Endothelial cell of umbilical vein (primary cell): ENCODE measurements at regions not wholly inside any gene's neighbourhood (a gene's known extent, or its start where the extent isn't known, plus 50 kb on each side); places are given as distances from the start of the nearest gene placed in this dataset.

ENCODE experiments used
- BruUV-seq: library from RNA; stranded (reverse); fragments of 400-500 nt; replicated peaks from 2 replicates; lab custom pipeline; 2021; lab: Mats Ljungman, UMichigan
- CTCF ChIA-PET: fragments of 300-600, 350-600 bp; sonication (Branson Sonifier 250); formaldehyde crosslinking; loops from one replicate; lab custom pipeline; 2021; ENCODE audit warnings: antibody characterized with exemption, inconsistent platforms; lab: Charles Lee
- POLR2A ChIA-PET: fragments of 300-600, 350-600 bp; sonication (Branson Sonifier 250); formaldehyde crosslinking; loops from one replicate; lab custom pipeline; 2021; ENCODE audit warnings: antibody characterized with exemption, inconsistent platforms; lab: Charles Lee
- DNase-seq: peaks from one replicate; pipeline ENCODE4 v3.0.0-alpha.2; 2011; ENCODE audit warnings: low read depth, low spot score
- FAIRE-seq: peaks from 2 replicates; lab custom pipeline; 2011; peaks lifted over from hg19 to GRCh38; lab: Jason Lieb, UNC
- H2AFZ ChIP-seq: 2 replicates; pipeline ENCODE4 v1.6.0; 2012; ENCODE audit warnings: low read depth, low read length, control low read depth, inconsistent platforms
- H3K27ac ChIP-seq: 2 replicates; pipeline ENCODE4 v1.5.1; 2011; ENCODE audit warnings: low read depth, mild to moderate bottlenecking, control low read depth, low read length, moderate library complexity; ENCODE audit not compliant: insufficient read depth
- H3K27me3 ChIP-seq, 2 experiments: 2 replicates each; pipeline versions ENCODE4 v1.6.0 to v1.6.1; 2011; ENCODE audit warnings: low read length in 2 of 2, mixed read lengths in 1 of 2; ENCODE audit not compliant: control insufficient read depth in 2 of 2, insufficient read depth in 2 of 2
- H3K36me3 ChIP-seq, 2 experiments: 2 replicates in 1 of 2; 3 replicates in 1 of 2; pipeline ENCODE4 v1.5.1; 2011; ENCODE audit warnings: low read length in 2 of 2, mild to moderate bottlenecking in 1 of 2, moderate library complexity in 1 of 2; ENCODE audit not compliant: control insufficient read depth in 2 of 2, insufficient read depth in 2 of 2; ENCODE audit errors: extremely low read depth in 1 of 2
- H3K4me1 ChIP-seq: 3 replicates; pipeline ENCODE4 v1.5.1; 2011; ENCODE audit warnings: mild to moderate bottlenecking, low read length; ENCODE audit not compliant: control insufficient read depth, insufficient read depth; ENCODE audit errors: extremely low read depth
- H3K4me2 ChIP-seq: 2 replicates; pipeline ENCODE4 v1.6.1; 2011; ENCODE audit warnings: low read length, control low read depth, mixed read lengths; ENCODE audit not compliant: insufficient read depth
- H3K4me3 ChIP-seq, 3 experiments: fragments of 200-600 bp in 1 of 3; sonication (generic), shearing (Covaris generic) in 1 of 3; replicated peaks in 1 of 3; 2 replicates each; pipeline ENCODE4 v1.5.1; 2011 to 2016; ENCODE audit warnings: control low read depth in 3 of 3, low read length in 3 of 3, mild to moderate bottlenecking in 2 of 3, inconsistent platforms in 1 of 3, low read depth in 1 of 3, moderate library complexity in 1 of 3; ENCODE audit not compliant: insufficient read depth in 1 of 3
- H3K79me2 ChIP-seq: 2 replicates; pipeline ENCODE4 v1.6.0; 2012; ENCODE audit warnings: low read length, inconsistent platforms; ENCODE audit not compliant: control insufficient read depth, insufficient read depth
- H3K9ac ChIP-seq: replicated peaks from 2 replicates; pipeline ENCODE3; 2011; ENCODE audit warnings: low read length, control low read depth; ENCODE audit not compliant: insufficient read depth; ENCODE audit errors: extremely low read depth
- H3K9me1 ChIP-seq: replicated peaks from 3 replicates; pipeline ENCODE4 v1.6.0; 2011; ENCODE audit warnings: mild to moderate bottlenecking, low read length; ENCODE audit not compliant: control insufficient read depth, insufficient read depth; ENCODE audit errors: extremely low read depth
- H3K9me3 ChIP-seq: replicated peaks from 2 replicates; pipeline ENCODE4 v1.5.1; 2012; ENCODE audit warnings: low read length, inconsistent platforms; ENCODE audit not compliant: control insufficient read depth, insufficient read depth
- H4K20me1 ChIP-seq: replicated peaks from 2 replicates; pipeline ENCODE3; 2011; ENCODE audit warnings: mild to moderate bottlenecking, low read length; ENCODE audit not compliant: control insufficient read depth, insufficient read depth; ENCODE audit errors: extremely low read depth
- CTCF ChIP-seq, 2 donors: IDR thresholded peaks; 1 replicate in 1 of 2; 2 replicates in 1 of 2; pipeline ENCODE4 v1.5.1; 2011; ENCODE audit warnings: low read length in 2 of 2, mild to moderate bottlenecking in 2 of 2, moderate library complexity in 2 of 2, control low read depth in 1 of 2, inconsistent platforms in 1 of 2, low read depth in 1 of 2; ENCODE audit not compliant: insufficient read depth in 1 of 2; ENCODE audit errors: extremely low read depth in 1 of 2
- EZH2 ChIP-seq: IDR thresholded peaks from 2 replicates; pipeline ENCODE4 v1.6.1; 2012; ENCODE audit warnings: borderline replicate concordance, low read depth, mild to moderate bottlenecking, moderate library complexity, low read length, inconsistent platforms; ENCODE audit not compliant: severe bottlenecking
- FOS ChIP-seq: IDR thresholded peaks from 2 replicates; pipeline ENCODE4 v1.6.1; 2011; ENCODE audit warnings: mild to moderate bottlenecking, low read length, moderate library complexity, borderline replicate concordance; ENCODE audit not compliant: insufficient read depth
- GATA2 ChIP-seq: IDR thresholded peaks from 2 replicates; pipeline ENCODE4 v1.7.0; 2011; ENCODE audit warnings: low read depth, mild to moderate bottlenecking, moderate library complexity, mixed read lengths, low read length; ENCODE audit not compliant: insufficient read length, insufficient read depth
- JUN ChIP-seq: IDR thresholded peaks from 2 replicates; pipeline ENCODE4 v1.6.1; 2011; ENCODE audit warnings: borderline replicate concordance, low read depth; ENCODE audit not compliant: insufficient read length, insufficient read depth
- MAX ChIP-seq: IDR thresholded peaks from 2 replicates; pipeline ENCODE4 v1.6.1; 2011; ENCODE audit not compliant: insufficient read depth, insufficient read length
- MYC ChIP-seq: IDR thresholded peaks from one replicate; pipeline ENCODE4 v1.6.1; 2011; ENCODE audit warnings: mild to moderate bottlenecking, low read depth, low read length
- POLR2AphosphoS5 ChIP-seq: IDR thresholded peaks from 2 replicates; pipeline ENCODE4 v1.6.1; 2012; ENCODE audit warnings: low read depth, mild to moderate bottlenecking, control low read depth, low read length, moderate library complexity; ENCODE audit not compliant: insufficient read depth
- dilution Hi-C: fragments of 300-500 bp; cut with MboI; formaldehyde crosslinking; loops from one replicate; pipeline ENCODE4 v1.15.0; 2019; ENCODE audit warnings: low sequenced_read_pairs; ENCODE audit not compliant: extremely low pct_ligation_motif_present
- intact Hi-C: fragments of 100-400 bp; cut with micrococcal nuclease; formaldehyde crosslinking; loops from one replicate; pipeline ENCODE4 v1.10.0; 2022

- no peak overlapping the region for H3K4me2 ChIP-seq
- POLR2A ChIA-PET: no interaction called here
- intact Hi-C loops: no loop called here
These were observed 168.8 kb downstream of the C11orf87 start for GRCh38 chr11:109590782-109591181.

GRCh38 chr11:109597336-109597735, 175.3 kb downstream of the C11orf87 start:
- no peak overlapping the region for H3K4me3 ChIP-seq
- dilution Hi-C loops (no loop called here), intact Hi-C loops (no loop called here)
- FAIRE-seq (no peak), DNase-seq (no peak)
- no peaks in the 10 kb centered on the region for H3K79me2 ChIP-seq
- no peaks in the 10 kb centered on the region for H3K9me3 ChIP-seq
- H4K20me1 ChIP-seq: no peaks in the 10 kb centered on the region
- no peaks in the 10 kb centered on the region for H3K36me3 ChIP-seq
- no peak for TF ChIP-seq FOS
- TF ChIP-seq CTCF (IDR thresholded peaks at IDR 0.05; ENCODE audit: extremely low read depth in 1 of 2, insufficient read depth in 1 of 2, low read depth in 1 of 2, low read length in 2 of 2): no peak
- TF ChIP-seq POLR2AphosphoS5: no peak
- no peak for TF ChIP-seq JUN
- no peak for TF ChIP-seq MYC
- H3K4me1 ChIP-seq: no peaks in the 10 kb centered on the region
- no peaks in the 10 kb centered on the region for H3K27me3 ChIP-seq
- H3K4me2 ChIP-seq: no peak overlapping the region
- H3K27ac ChIP-seq: no peak overlapping the region
- H3K9ac ChIP-seq: no peak overlapping the region
- ChIA-PET CTCF (no interaction called here), POLR2A (no interaction called here)
- no TSS peak for BruUV-seq
- no peaks in the 10 kb centered on the region for H3K9me1 ChIP-seq
- H2AFZ ChIP-seq: no peak overlapping the region

More at GRCh38 chr11:109590782-109591181, 168.8 kb downstream of the C11orf87 start:
- no peak overlapping the region for H3K9ac ChIP-seq
- H4K20me1 ChIP-seq: no peaks in the 10 kb centered on the region
- no peaks in the 10 kb centered on the region for H3K9me1 ChIP-seq
- DNase-seq (no peak), FAIRE-seq (no peak)
- TF ChIP-seq MAX: no peak
- no peak for TF ChIP-seq EZH2
- no peak for TF ChIP-seq GATA2
- dilution Hi-C loops: no loop called here
- H2AFZ ChIP-seq: no peak overlapping the region
- no peaks in the 10 kb centered on the region for H3K9me3 ChIP-seq
- no peaks in the 10 kb centered on the region for H3K4me1 ChIP-seq
- no peaks in the 10 kb centered on the region for H3K79me2 ChIP-seq
- H3K27ac ChIP-seq: no peak overlapping the region
- CTCF ChIA-PET: no interaction called here
- H3K27me3 ChIP-seq: no peaks in the 10 kb centered on the region
- H3K36me3 ChIP-seq: no peaks in the 10 kb centered on the region
- BruUV-seq: no TSS peak
- no peak overlapping the region for H3K4me3 ChIP-seq
